MM.1S (cell line): ENCODE measurements at regions not wholly inside any gene's neighbourhood (a gene's known extent, or its start where the extent isn't known, plus 50 kb on each side); places are given as distances from the start of the nearest gene placed in this dataset.

Experiments used
- DNase-seq: peaks from one replicate; pipeline ENCODE4 v3.0.0-alpha.2; 2015
- H2AFZ ChIP-seq: fragments of 300-600 bp; sonication (generic); 2 replicates; pipeline ENCODE4 v1.6.0; 2016; ENCODE audit warnings: antibody characterized with exemption, low read length
- H3F3A ChIP-seq: fragments of 300-600 bp; sonication (generic); 2 replicates; pipeline ENCODE4 v1.6.1; 2016; ENCODE audit warnings: mild to moderate bottlenecking, antibody characterized with exemption, low read length, moderate library complexity, mixed read lengths; ENCODE audit not compliant: insufficient read depth
- H3K27ac ChIP-seq: fragments of 300-600 bp; sonication (generic); 2 replicates; pipeline ENCODE4 v1.5.1; 2016; ENCODE audit warnings: mild to moderate bottlenecking, low read length
- H3K27me3 ChIP-seq: fragments of 300-600 bp; sonication (generic); replicated peaks from 2 replicates; pipeline ENCODE4 v1.6.0; 2016; ENCODE audit warnings: low read length; ENCODE audit not compliant: insufficient read depth
- H3K36me3 ChIP-seq: fragments of 300-600 bp; sonication (generic); replicated peaks from 2 replicates; pipeline ENCODE4 v1.6.1; 2016; ENCODE audit warnings: mild to moderate bottlenecking, low read length, mixed read lengths; ENCODE audit not compliant: insufficient read depth
- H3K4me1 ChIP-seq: fragments of 300-600 bp; sonication (generic); 2 replicates; pipeline ENCODE4 v1.6.1; 2016; ENCODE audit warnings: low read length, mixed read lengths
- H3K4me2 ChIP-seq: fragments of 300-600 bp; sonication (generic); 2 replicates; pipeline ENCODE4 v1.6.0; 2016; ENCODE audit warnings: low read depth, low read length
- H3K4me3 ChIP-seq: fragments of 300-600 bp; sonication (generic); 2 replicates; pipeline ENCODE4 v1.5.1; 2016; ENCODE audit warnings: low read length, mixed read lengths
- H3K79me2 ChIP-seq: fragments of 300-600 bp; sonication (generic); 2 replicates; pipeline ENCODE4 v1.6.1; 2016; ENCODE audit warnings: mixed run types, low read length, mixed read lengths
- H3K9ac ChIP-seq: fragments of 300-600 bp; sonication (generic); 2 replicates; pipeline ENCODE4 v1.6.1; 2016; ENCODE audit warnings: low read length, mixed read lengths
- H3K9me2 ChIP-seq: fragments of 300-600 bp; sonication (generic); replicated peaks from 2 replicates; pipeline ENCODE4 v1.6.1; 2016; ENCODE audit warnings: mild to moderate bottlenecking, low read length, mixed read lengths; ENCODE audit not compliant: insufficient read depth
- H3K9me3 ChIP-seq: fragments of 300-600 bp; sonication (generic); replicated peaks from 2 replicates; pipeline ENCODE4 v1.6.1; 2016; ENCODE audit warnings: mild to moderate bottlenecking, low read length, mixed read lengths; ENCODE audit not compliant: insufficient read depth
- H4K20me1 ChIP-seq: fragments of 300-600 bp; sonication (generic); 2 replicates; pipeline ENCODE4 v1.6.1; 2016; ENCODE audit warnings: mild to moderate bottlenecking, low read length, moderate library complexity, mixed read lengths; ENCODE audit not compliant: insufficient read depth
- CTCF ChIP-seq: fragments of 300-600 bp; sonication (generic); IDR thresholded peaks from 2 replicates; pipeline ENCODE4 v1.5.1; 2016; ENCODE audit warnings: antibody characterized with exemption, low read length, mixed read lengths
- EZH2 ChIP-seq: fragments of 300-600 bp; sonication (generic); optimal IDR thresholded peaks from 2 replicates; pipeline ENCODE3; 2017; ENCODE audit warnings: low read depth, mild to moderate bottlenecking, antibody characterized with exemption, low read length, mixed read lengths
- EZH2phosphoT487 ChIP-seq: fragments of 300-600 bp; sonication (generic); IDR thresholded peaks from 2 replicates; pipeline ENCODE4 v1.6.1; 2018; ENCODE audit warnings: antibody characterized with exemption, low read length

- Histone ChIP-seq H3K4me2 (no peak overlapping the region), H3F3A (no peaks in the 10 kb centered on the region)
- no peak for TF ChIP-seq EZH2
- TF ChIP-seq CTCF, result no peak
- no peak for TF ChIP-seq EZH2phosphoT487
Measured at GRCh38 chr15:100809151-100809550, 70.5 kb upstream of the ALDH1A3 start.

DNA sequence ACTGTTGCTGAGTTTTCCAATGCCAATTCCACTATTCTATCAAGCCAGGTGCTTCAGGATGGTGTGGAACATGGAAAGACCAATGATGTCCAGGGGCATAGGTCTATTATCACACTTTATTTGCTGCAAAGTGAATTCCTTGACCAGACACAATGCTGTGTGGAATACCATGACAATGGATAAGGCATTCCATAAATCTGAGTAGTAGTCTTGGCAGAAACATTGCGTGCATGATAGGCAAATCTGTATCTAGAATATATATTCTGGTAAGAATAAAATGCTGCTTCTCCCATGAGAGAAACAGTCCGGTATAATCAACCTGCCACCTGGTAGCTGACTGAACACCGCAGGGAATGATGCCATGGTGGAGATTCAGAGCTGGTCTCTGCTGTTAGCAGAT, 70.0 kb upstream of the ALDH1A3 start:
- H2AFZ ChIP-seq, result no peak overlapping the region
- no peak for DNase-seq
- H3K4me1 ChIP-seq, result no peaks in the 10 kb centered on the region
- H3K9me3 ChIP-seq, result no peaks in the 10 kb centered on the region
- TF ChIP-seq CTCF, result no peak
- TF ChIP-seq EZH2phosphoT487, result no peak
- TF ChIP-seq EZH2, result no peak
- no peaks in the 10 kb centered on the region for H3K9me2 ChIP-seq
- H4K20me1 ChIP-seq, result no peaks in the 10 kb centered on the region
- no peak overlapping the region for H3K27ac ChIP-seq
- H3K79me2 ChIP-seq, result no peaks in the 10 kb centered on the region
- no peak overlapping the region for H3K4me2 ChIP-seq
- no peaks in the 10 kb centered on the region for H3K27me3 ChIP-seq
- H3K36me3 ChIP-seq, result no peaks in the 10 kb centered on the region
- H3K4me3 ChIP-seq, result no peak overlapping the region
- H3K9ac ChIP-seq, result no peak overlapping the region
- no peaks in the 10 kb centered on the region for H3F3A ChIP-seq

More at GRCh38 chr15:100809151-100809550, 70.5 kb upstream of the ALDH1A3 start:
- DNase-seq, result no peak
- H2AFZ ChIP-seq, result no peak overlapping the region
- H4K20me1 ChIP-seq, result no peaks in the 10 kb centered on the region
- H3K27me3 ChIP-seq, result no peaks in the 10 kb centered on the region
- no peaks in the 10 kb centered on the region for H3K9me2 ChIP-seq
- H3K9me3 ChIP-seq, result no peaks in the 10 kb centered on the region
- H3K9ac ChIP-seq, result no peak overlapping the region
- H3K36me3 ChIP-seq, result no peaks in the 10 kb centered on the region
- no peak overlapping the region for H3K4me3 ChIP-seq
- no peaks in the 10 kb centered on the region for H3K4me1 ChIP-seq
- no peak overlapping the region for H3K27ac ChIP-seq
- no peaks in the 10 kb centered on the region for H3K79me2 ChIP-seq

DNA sequence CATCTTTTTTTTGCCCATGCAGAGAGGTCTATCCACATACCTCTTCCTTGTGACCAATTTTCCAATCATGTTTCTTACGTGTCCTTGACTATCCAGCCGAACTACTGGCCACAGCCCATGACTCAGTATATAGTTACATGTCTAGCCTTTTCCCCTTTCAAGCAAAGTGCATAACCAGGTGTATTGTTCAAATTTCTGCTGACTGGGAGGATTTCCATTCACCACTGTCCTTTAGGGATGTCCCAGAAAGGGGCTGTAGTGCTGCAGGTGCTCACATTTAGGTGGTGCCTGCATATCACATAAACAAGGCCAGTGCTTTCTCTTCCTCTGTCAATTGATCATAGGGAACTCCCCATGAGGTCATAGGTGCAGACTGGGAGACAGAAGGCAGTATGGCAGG, 69.4 kb upstream of the ALDH1A3 start:
- Histone ChIP-seq H3K4me2 (no peak overlapping the region), H3K27ac (no peak overlapping the region), H2AFZ (no peak overlapping the region), H3K36me3 (no peaks in the 10 kb centered on the region), H4K20me1 (no peaks in the 10 kb centered on the region), H3F3A (no peaks in the 10 kb centered on the region), H3K9me3 (no peaks in the 10 kb centered on the region), H3K4me1 (no peaks in the 10 kb centered on the region), H3K9me2 (no peaks in the 10 kb centered on the region), H3K27me3 (no peaks in the 10 kb centered on the region), H3K4me3 (no peak overlapping the region), H3K9ac (no peak overlapping the region), H3K79me2 (no peaks in the 10 kb centered on the region)
- TF ChIP-seq CTCF (no peak), EZH2 (no peak), EZH2phosphoT487 (no peak)
- DNase-seq, result no peak
